ENCODE measurements at regions not wholly inside any gene's neighbourhood (a gene's known extent, or its start where the extent isn't known, plus 50 kb on each side); places are given as distances from the start of the nearest gene placed in this dataset.

DNA sequence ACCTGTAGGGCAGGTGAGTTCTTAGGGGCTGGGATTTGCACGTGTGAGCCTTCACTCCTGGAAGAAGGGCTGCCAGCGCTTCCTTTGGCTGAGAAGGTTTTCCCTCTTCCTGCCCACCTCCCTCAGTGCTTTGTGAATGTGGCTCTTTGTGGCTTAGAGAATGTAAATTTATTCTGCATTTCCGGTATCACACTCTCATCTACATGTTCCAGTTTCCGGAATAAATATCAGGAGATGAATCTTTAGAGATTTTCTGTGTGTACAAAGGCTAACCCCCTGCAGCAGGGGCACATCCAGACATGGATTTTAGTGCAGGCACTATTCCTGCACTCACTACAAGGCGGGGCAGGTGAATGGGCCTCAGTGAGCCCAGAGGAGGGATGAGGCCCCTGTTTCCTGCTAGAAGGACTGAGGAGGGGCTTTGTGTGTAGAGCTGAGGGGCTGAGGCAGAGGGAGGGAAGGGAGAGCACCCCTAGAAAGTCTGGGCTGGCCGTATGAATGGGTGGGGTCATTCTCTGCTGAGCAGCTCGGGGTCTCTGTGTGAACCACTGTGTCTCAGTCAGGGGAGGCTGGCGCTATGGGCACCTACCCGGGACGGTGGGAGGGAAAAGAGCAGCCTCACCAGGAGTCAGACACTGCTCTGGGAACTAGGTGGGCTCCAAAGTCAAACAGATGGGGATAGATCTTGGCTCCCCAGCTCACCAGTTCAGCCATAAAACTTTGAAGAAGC lies 207.5 kb downstream of the MATN1 start:
- DNase-seq (no peak), ATAC-seq (no peak)
- Histone ChIP-seq H3K4me1 (no peaks in the 10 kb centered on the region), H3K27me3 (peaks cover 0 to 9% (median 0%) of the 10 kb centered on the region in 7 donors), H3K4me3 (no peak overlapping the region), H3K9me3 (no peaks in the 10 kb centered on the region), H3K27ac (no peak overlapping the region), H3K36me3 (no peaks in the 10 kb centered on the region)
- intact Hi-C loops (cut with DNase I), result no loop called here
- 68 to 79% methylated on average over 10 of the region's 10 CpGs for WGBS, 2 donors
- TF ChIP-seq CTCF (IDR thresholded peaks at IDR 0.05), result no peak

GRCh38 chr1:30514945-30515344 lies 208.4 kb downstream of the MATN1 start:
- DNase-seq (no peak), ATAC-seq (no peak)
- no peaks in the 10 kb centered on the region for H3K4me1 ChIP-seq
- intact Hi-C loops (cut with DNase I), result no loop called here
- peaks cover 0 to 3% (median 0%) of the 10 kb centered on the region in 11 donors for H3K9me3 ChIP-seq
- no peak overlapping the region for H3K4me3 ChIP-seq
- no peak overlapping the region for H3K27ac ChIP-seq
- TF ChIP-seq CTCF (IDR thresholded peaks at IDR 0.05), result no peak
- 57 to 67% methylated on average over 3 of the region's 3 CpGs for WGBS, 2 donors
- H3K36me3 ChIP-seq, result no peaks in the 10 kb centered on the region
- peaks cover 0 to 13% (median 0%) of the 10 kb centered on the region in 7 donors for H3K27me3 ChIP-seq

DNA sequence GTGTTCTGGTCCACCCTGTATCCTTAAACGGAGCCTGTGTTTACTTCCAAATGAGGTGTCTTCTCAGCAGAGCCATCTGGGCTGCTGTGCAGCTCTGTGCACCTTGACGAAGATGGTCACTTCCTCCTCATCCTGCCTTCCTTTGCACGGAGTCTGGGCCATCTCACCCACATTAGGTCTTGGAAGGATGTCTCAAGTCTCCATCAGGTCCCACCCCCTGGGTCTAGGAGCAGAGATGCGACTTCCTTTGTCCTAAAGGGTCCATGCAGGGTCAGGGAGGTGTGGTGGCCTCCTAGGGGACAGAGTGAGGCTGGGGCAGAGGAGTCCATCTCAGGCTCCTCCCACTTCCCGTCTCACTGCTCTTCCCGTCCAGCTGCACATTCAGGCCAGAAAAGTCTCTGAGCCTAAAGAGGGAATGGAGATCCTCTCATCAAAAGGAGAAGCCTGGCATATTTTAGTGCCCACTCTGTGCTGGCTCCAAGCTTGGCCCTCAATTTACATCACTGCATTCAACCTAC lies 209.2 kb downstream of the MATN1 start:
- Histone ChIP-seq H3K9me3 (peaks cover 0 to 6% (median 0%) of the 10 kb centered on the region in 11 donors), H3K27ac (no peak overlapping the region), H3K36me3 (no peaks in the 10 kb centered on the region), H3K4me3 (no peak overlapping the region), H3K4me1 (no peaks in the 10 kb centered on the region), H3K27me3 (peaks cover 0 to 21% (median 4%) of the 10 kb centered on the region in 7 donors)
- DNase-seq (no peak), ATAC-seq (no peak)
- intact Hi-C loops (cut with DNase I), result no loop called here
- WGBS, 2 donors, result 48 to 60% methylated on average over 6 of the region's 6 CpGs
- TF ChIP-seq CTCF (IDR thresholded peaks at IDR 0.05), result no peak

- H3K27me3 ChIP-seq, result peaks cover 0 to 19% (median 6%) of the 10 kb centered on the region in 7 donors
- ATAC-seq, result no peak
- H3K9me3 ChIP-seq, result peaks cover 0 to 6% (median 0%) of the 10 kb centered on the region in 11 donors
- WGBS, 2 donors, result 75 to 77% methylated on average over 12 of the region's 12 CpGs
- H3K27ac ChIP-seq, result no peak overlapping the region
- no peak for DNase-seq
- intact Hi-C loops (cut with DNase I), result no loop called here
- no peaks in the 10 kb centered on the region for H3K36me3 ChIP-seq
- no peak for TF ChIP-seq CTCF (IDR thresholded peaks at IDR 0.05)
- H3K4me3 ChIP-seq, result no peak overlapping the region
- H3K4me1 ChIP-seq, result no peaks in the 10 kb centered on the region
Observed at GRCh38 chr1:30513396-30514136, 209.8 kb downstream of the MATN1 start.

Data from heart right ventricle (tissue), 16 donors.